Natural killer cell (primary cell): ENCODE measurements at regions not wholly inside any gene's neighbourhood (a gene's known extent, or its start where the extent isn't known, plus 50 kb on each side); places are given as distances from the start of the nearest gene placed in this dataset.

Experiments
- ATAC-seq, 3 donors: fragments of 150-1000 bp in 2 of 3; fragments of 200-7000 bp in 1 of 3; cut with Tn5 transposase; 1 replicate in 1 of 3; 2 replicates in 2 of 3; pipeline ENCODE4 v1.10.0; 2021; ENCODE audit warnings: mild to moderate bottlenecking in 2 of 3, moderate library complexity in 2 of 3
- DNase-seq, 2 donors: peaks; one replicate each; pipeline versions ENCODE4 v3.0.0 to v3.0.0-alpha.2; 2013 to 2021; ENCODE audit warnings: mixed read lengths in 1 of 2
- H3K27ac ChIP-seq: one replicate; pipeline ENCODE4 v1.5.1; 2013; ENCODE audit warnings: mild to moderate bottlenecking, low read length
- H3K27me3 ChIP-seq: one replicate; pipeline ENCODE4 v1.6.1; 2013; ENCODE audit warnings: low read length; ENCODE audit not compliant: control insufficient read depth, insufficient read depth
- H3K36me3 ChIP-seq: one replicate; pipeline ENCODE4 v1.6.1; 2013; ENCODE audit warnings: low read length; ENCODE audit not compliant: control insufficient read depth, insufficient read depth
- H3K4me1 ChIP-seq: one replicate; pipeline ENCODE4 v1.6.1; 2013; ENCODE audit warnings: low read length; ENCODE audit not compliant: control insufficient read depth, insufficient read depth
- H3K4me3 ChIP-seq: one replicate; pipeline ENCODE4 v1.5.1; 2013; ENCODE audit warnings: low read length
- H3K9me3 ChIP-seq: one replicate; pipeline ENCODE4 v1.6.1; 2013; ENCODE audit warnings: low read length; ENCODE audit not compliant: control insufficient read depth, insufficient read depth
- H3K27ac Mint-ChIP-seq, 2 donors: one replicate each; pipeline ENCODE4 v1.8.0; 2022; ENCODE audit warnings: mild to moderate bottlenecking in 2 of 2, mixed read lengths in 2 of 2, moderate library complexity in 1 of 2
- H3K27me3 Mint-ChIP-seq, 2 donors: one replicate each; pipeline ENCODE4 v1.8.0; 2022; ENCODE audit warnings: low read depth in 2 of 2, mixed read lengths in 2 of 2
- H3K36me3 Mint-ChIP-seq: one replicate; pipeline ENCODE4 v1.8.0; 2022; ENCODE audit warnings: mixed read lengths
- H3K4me1 Mint-ChIP-seq, 2 donors: one replicate each; pipeline ENCODE4 v1.8.0; 2022; ENCODE audit warnings: mixed read lengths in 2 of 2
- H3K4me3 Mint-ChIP-seq: one replicate; pipeline ENCODE4 v1.8.0; 2022; ENCODE audit warnings: mild to moderate bottlenecking, moderate library complexity, mixed read lengths
- H3K9me3 Mint-ChIP-seq, 2 donors: one replicate each; pipeline ENCODE4 v1.8.0; 2022; ENCODE audit warnings: mixed read lengths in 2 of 2
- CTCF ChIP-seq: fragments of 200-600 bp; IDR thresholded peaks from one replicate; pipeline ENCODE4 v1.8.0; 2022; ENCODE audit warnings: antibody characterized with exemption
- WGBS: methylation state at CpG from one replicate; pipeline ENCODE4 v1.1.7; 2013; ENCODE audit warnings: missing lambda C conversion rate; ENCODE audit not compliant: insufficient coverage; 5-methylcytosine and 5-hydroxymethylcytosine counted together
- intact Hi-C: fragments of 100-400 bp; cut with micrococcal nuclease; formaldehyde crosslinking; loops from one replicate; pipeline ENCODE4 v1.14.2; 2022

DNA sequence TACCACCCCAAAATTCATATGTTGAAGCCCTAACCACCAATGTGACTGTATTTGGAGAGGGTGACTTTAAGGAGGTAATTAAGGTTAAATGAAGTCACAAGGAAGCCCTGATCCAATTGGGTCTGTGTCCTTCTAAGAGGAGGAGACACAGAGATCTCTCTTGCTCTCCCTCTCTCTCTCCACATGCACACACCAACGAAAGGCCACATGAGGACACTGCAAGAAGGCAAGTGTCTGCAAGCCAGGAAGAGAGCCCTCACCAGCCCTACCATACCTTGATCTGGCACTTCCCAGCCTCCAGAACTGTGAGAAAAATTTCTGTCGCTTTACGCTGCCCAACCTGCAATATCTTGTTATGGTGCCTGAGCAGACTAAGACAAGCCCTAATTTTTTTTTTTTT, 56.0 kb upstream of the NEBL start:
- Mint-ChIP-seq H3K9me3 (no peaks in the 10 kb centered on the region), H3K36me3 (no peaks in the 10 kb centered on the region), H3K27me3 (peaks cover 2 to 27% of the 10 kb centered on the region in 2 donors), H3K4me1 (no peaks in the 10 kb centered on the region), H3K27ac (no peak overlapping the region), H3K4me3 (no peak overlapping the region)
- DNase-seq, result no peak
- no peak for ATAC-seq
- Histone ChIP-seq H3K27me3 (no peaks in the 10 kb centered on the region), H3K4me3 (no peak overlapping the region), H3K9me3 (no peaks in the 10 kb centered on the region), H3K27ac (no peak overlapping the region), H3K36me3 (no peaks in the 10 kb centered on the region), H3K4me1 (no peaks in the 10 kb centered on the region)
- no peak for TF ChIP-seq CTCF
- intact Hi-C loops, result no loop called here
- 95% methylated on average over 3 of the region's 3 CpGs for WGBS

DNA sequence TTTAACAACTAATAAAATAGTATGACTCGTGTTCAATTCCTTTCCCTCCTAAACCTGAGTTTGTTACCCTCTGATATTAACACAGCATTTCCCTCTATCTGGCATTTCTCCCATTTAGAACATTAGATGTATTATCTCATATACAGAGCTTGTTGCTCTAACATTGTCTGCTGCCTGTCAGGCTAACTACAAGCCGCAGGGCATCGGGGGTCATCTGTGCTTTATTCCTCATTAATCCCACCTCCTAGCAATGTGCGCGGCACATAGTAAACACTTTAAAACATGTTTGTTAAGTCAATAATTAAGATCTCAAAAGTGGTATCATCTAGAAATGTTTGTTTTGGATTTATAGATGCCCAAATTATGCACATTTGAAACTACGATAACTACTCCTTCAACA, 52.9 kb upstream of the NEBL start:
- H3K4me3 ChIP-seq, result no peak overlapping the region
- H3K27me3 ChIP-seq, result no peaks in the 10 kb centered on the region
- H3K27me3 Mint-ChIP-seq, result peaks cover 2 to 8% of the 10 kb centered on the region in 2 donors
- no peaks in the 10 kb centered on the region for H3K36me3 Mint-ChIP-seq
- no peaks in the 10 kb centered on the region for H3K36me3 ChIP-seq
- no peaks in the 10 kb centered on the region for H3K4me1 Mint-ChIP-seq
- H3K4me1 ChIP-seq, result no peaks in the 10 kb centered on the region
- intact Hi-C loops, result no loop called here
- H3K9me3 ChIP-seq, result no peaks in the 10 kb centered on the region
- H3K4me3 Mint-ChIP-seq, result no peak overlapping the region
- ATAC-seq (no peak), DNase-seq (no peak)
- TF ChIP-seq CTCF, result no peak
- 84% methylated on average over 4 of the region's 6 CpGs for WGBS
- H3K9me3 Mint-ChIP-seq, result no peaks in the 10 kb centered on the region
- no peak overlapping the region for H3K27ac ChIP-seq
- no peak overlapping the region for H3K27ac Mint-ChIP-seq

GRCh38 chr10:20948686-20949327, 51.7 kb upstream of the NEBL start:
- no peaks in the 10 kb centered on the region for H3K36me3 Mint-ChIP-seq
- no peak overlapping the region for H3K4me3 Mint-ChIP-seq
- ATAC-seq (no peak), DNase-seq (no peak)
- no peak for TF ChIP-seq CTCF
- Histone ChIP-seq H3K9me3 (no peaks in the 10 kb centered on the region), H3K4me1 (no peaks in the 10 kb centered on the region), H3K27ac (no peak overlapping the region), H3K4me3 (no peak overlapping the region), H3K27me3 (no peaks in the 10 kb centered on the region), H3K36me3 (no peaks in the 10 kb centered on the region)
- H3K9me3 Mint-ChIP-seq, result no peaks in the 10 kb centered on the region
- H3K27ac Mint-ChIP-seq, result no peak overlapping the region
- no peaks in the 10 kb centered on the region for H3K4me1 Mint-ChIP-seq
- 60% methylated on average over 7 of the region's 7 CpGs for WGBS
- intact Hi-C loops, result no loop called here
- peaks cover 0 to 8% of the 10 kb centered on the region in 2 donors for H3K27me3 Mint-ChIP-seq
